GM12872 (cell line): ENCODE measurements at regions not wholly inside any gene's neighbourhood (a gene's known extent, or its start where the extent isn't known, plus 50 kb on each side); places are given as distances from the start of the nearest gene placed in this dataset.

Source experiments
- CTCF ChIP-seq: IDR thresholded peaks from 3 replicates; pipeline ENCODE4 v1.5.1; 2011; ENCODE audit warnings: low read depth, mild to moderate bottlenecking, low read length, moderate library complexity; ENCODE audit not compliant: insufficient read depth

DNA sequence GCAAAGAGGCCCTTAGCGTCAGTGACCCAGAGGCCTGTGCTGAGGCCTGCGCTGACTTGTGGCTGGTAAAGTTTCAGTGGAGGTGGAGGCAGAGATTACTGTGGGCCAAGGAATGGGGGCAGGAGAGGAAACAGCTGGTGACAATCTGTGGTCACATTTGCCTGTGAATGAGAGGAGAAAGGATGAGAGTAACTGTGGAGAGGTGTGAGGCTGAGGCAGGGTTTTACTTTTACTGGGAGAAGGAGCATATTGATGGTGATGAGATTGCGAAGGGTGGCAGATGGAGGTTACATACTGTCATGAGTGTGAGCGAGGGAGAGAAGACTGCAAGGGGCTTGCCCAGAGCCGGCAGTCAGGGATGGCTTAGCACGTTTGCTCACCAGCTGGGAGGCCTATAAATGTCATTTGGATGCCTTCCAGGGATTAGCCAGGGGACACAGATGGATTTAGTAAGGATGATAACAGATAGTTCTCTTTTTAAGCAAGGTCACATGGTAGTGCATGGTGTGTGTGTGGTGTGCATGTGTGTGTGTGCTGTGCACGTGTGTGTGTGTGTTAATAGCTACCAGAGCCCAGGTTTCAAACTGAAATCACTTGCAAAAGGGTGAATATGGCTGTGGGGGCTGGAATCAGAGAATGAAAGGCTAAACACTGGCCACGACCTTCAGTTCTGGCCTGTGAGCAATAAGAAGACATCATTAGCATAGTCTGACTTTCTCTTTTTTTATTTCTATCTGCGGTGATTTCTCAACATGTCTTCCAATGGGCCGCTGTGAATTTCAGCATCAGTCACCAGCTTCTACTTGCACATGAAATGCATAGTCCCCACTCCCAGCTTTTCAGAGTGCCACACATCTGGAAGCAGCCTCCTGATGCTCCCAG is 291.5 kb upstream of the ZNF32 start:
- no peak for TF ChIP-seq CTCF

GRCh38 chr10:43939389-43939938 is 290.8 kb upstream of the ZNF32 start:
- no peak for TF ChIP-seq CTCF

DNA sequence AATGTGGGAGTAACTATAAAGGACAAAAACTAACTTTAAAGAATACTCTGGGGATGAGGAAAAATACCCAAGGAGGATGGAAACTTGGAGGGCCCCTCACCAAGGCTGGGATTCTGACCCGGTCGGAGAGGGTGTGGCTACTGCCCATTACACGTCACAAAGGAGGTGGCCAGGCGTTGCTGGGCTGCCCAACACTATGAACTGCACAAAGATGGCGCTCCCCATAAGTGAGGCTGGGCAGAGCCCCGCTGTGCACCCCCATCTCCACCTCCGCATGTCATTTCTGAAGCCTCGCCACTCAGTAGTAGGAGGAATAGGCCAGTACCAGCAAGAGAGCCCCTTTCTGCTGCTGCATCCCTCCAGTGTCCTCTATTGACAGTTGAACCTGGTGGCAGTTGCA is 290.1 kb upstream of the ZNF32 start:
- no peak for TF ChIP-seq CTCF

GRCh38 chr10:43931308-43931930 is 282.7 kb upstream of the ZNF32 start:
- TF ChIP-seq CTCF: no peak

DNA sequence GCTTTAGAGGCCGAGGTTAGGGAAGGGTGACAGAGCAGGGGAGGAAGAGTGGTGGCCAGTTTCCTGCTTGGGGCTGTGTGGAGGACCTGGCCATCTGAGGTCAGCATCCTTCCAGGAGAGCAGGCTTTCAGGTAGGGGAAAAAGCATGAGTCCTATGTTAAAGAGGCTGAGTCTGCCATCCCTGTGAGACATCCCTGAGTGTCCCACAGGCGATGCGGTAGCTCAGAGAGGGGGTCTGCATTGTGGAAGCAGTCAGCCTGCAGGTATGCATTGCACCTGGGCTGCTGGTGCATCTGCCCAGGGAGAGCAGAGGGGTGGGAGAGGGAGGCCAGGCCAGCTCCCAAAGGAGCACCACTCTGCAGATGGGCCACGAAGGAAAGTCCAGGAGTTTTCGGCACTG is 282.1 kb upstream of the ZNF32 start:
- TF ChIP-seq CTCF: no peak

DNA sequence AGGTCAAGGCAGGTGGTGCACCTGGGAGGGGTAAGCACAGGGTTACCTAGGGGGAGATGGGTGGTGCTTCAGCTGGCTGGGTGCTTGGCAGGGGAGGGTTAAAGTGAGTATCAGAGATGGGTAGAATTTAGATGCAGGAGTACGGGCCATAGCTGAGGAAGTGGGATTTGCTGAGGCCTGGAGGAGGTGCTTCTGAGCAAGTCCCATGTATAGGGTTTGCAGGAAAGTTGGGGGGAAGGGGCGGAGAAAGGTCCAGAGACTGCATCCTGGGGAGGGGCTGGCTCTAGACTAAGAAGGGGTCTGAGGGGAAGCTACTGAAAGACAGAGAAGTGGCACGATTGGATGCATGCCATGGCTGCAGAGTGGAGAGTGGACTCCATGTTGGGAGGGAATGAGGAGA is 281.6 kb upstream of the ZNF32 start:
- TF ChIP-seq CTCF: no peak

DNA sequence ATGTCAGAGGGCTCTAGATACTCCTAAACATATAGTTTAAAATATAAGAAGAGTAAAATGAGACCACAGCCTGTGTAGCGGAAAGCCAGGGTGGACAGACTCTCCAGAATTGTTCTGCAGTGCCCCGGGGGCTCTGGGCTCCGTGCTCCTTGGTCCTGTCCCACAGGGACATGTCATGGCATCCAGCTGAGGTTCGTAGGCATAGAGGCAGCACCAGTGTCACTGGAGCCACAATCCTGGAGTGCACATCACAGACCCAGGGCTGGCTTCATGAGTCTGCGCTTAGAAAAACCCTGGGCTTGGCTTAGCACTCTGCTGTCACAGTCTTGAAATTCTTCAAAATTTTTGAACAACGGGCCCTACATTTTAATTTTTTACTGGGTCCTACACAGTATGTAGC is 280.4 kb upstream of the ZNF32 start:
- TF ChIP-seq CTCF: no peak
